HUDEP-2 (cell line): ENCODE measurements at regions not wholly inside any gene's neighbourhood (a gene's known extent, or its start where the extent isn't known, plus 50 kb on each side); places are given as distances from the start of the nearest gene placed in this dataset.
"Not testable (repeated sequence)": the region's sequence is repeated elsewhere in the genome, so short reads cannot be mapped to it uniquely, and the experiment has no call there.

ENCODE experiments used
- DNase-seq, 76 experiments: peaks; one replicate each; lab custom pipeline; 2025; ENCODE audit not compliant: unreplicated experiment in 76 of 76; lab: John Stamatoyannopoulos, UW

GRCh38 chrX:96176921-96177320 is 507.7 kb upstream of the DIAPH2 start:
- no peak for DNase-seq

DNA sequence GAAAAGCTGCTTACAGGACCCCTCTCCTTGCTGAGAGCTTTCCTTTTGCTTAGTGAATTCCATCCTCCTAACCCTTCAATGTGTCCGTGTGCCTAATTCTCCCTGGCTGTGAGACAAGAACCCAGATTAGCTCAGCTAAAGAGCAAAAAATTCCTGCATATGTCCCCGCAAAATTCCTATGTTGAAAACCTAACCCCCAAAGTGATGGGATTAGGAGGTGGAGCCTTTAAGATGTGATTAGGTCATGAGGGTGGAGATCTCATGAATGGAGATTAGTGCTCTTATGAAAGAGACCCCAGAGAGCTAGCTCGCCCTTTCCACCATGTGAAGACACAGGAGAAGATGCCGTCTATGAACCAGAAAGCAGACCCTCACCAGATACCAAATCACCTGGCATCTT is 503.0 kb upstream of the DIAPH2 start:
- DNase-seq, result no peak

GRCh38 chrX:96182366-96182765 is 502.3 kb upstream of the DIAPH2 start:
- DNase-seq, result peak in 10 of 76 experiments; percentile 0 to 30 (median 4)

DNA sequence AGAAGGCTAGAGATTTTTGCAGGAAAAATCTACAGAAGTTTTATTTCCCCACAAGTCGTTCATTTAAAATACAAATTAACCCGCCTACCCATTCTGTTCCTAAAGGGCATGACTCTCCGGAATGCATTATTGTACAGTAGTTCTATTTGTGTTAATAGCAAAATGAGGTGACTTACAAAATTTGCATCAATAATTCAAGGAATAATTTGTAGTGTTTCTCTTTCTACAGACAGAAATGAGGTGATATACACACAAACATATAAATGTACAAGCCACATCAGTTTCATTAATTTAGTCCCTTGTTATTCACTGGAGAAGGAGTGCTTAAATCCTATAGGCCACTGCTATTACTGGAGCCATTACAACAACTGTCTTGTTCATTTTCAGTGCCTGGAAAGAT is 501.3 kb upstream of the DIAPH2 start:
- no peak for DNase-seq

- no peak for DNase-seq
These were observed 500.8 kb upstream of the DIAPH2 start for GRCh38 chrX:96183843-96184242.

GRCh38 chrX:96204928-96205327 is 479.7 kb upstream of the DIAPH2 start:
- no peak for DNase-seq

DNA sequence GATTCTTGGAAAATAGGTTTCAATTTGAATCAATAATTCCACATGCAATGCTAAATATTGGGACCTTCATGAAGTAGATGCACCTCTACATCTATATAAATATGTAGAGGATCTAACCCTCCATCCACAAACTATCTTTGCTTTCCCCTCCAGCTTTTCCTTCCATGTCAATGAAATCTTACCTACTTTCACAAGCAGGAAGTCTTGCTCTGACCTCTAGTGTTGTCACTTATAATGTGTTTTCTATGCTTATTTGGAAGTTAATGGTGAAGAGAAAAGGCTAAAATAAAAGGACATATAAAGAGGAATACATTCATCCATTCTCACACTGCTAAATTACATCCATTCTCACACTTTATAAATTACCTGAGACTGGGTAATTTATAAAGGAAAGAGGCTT is 472.7 kb upstream of the DIAPH2 start:
- DNase-seq, result no peak

- DNase-seq, result not testable (repeated sequence)
These were observed 470.0 kb upstream of the DIAPH2 start for GRCh38 chrX:96214681-96215080.

GRCh38 chrX:96224279-96224678 is 460.4 kb upstream of the DIAPH2 start:
- DNase-seq, result no peak

DNA sequence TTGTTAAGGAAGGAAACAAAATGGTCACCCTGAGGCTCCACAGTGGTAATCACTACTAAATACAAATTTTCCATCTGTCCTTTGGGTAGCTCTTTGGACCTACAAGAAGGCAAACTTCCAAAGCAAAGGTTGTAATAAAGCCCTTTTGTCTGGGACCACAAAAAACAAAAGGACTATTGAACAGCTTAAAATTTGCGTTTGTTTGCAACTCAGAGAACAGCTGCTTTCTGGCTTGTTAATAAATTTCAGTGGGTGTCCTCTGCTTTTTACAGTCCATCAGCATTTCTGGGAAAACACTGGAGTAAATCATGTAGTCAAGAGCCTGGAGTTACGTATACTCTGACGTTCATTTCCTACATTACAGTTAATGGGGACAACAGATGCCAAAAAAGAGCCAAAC is 439.7 kb upstream of the DIAPH2 start:
- DNase-seq, result no peak

GRCh38 chrX:96246436-96246835 is 438.2 kb upstream of the DIAPH2 start:
- DNase-seq, result no peak
